GM21619 (cell line): ENCODE measurements at regions not wholly inside any gene's neighbourhood (a gene's known extent, or its start where the extent isn't known, plus 50 kb on each side); places are given as distances from the start of the nearest gene placed in this dataset.

Source experiments
- ATAC-seq: cut with Tn5 transposase; IDR thresholded peaks from one replicate; pipeline ENCODE4 v1.9.1; 2021; ENCODE audit not compliant: unreplicated experiment

- no peak for ATAC-seq
These were observed 827.7 kb downstream of the SORCS3 start for GRCh38 chr10:105468759-105469158.

GRCh38 chr10:105466521-105466920 is 825.4 kb downstream of the SORCS3 start:
- no peak for ATAC-seq

- ATAC-seq = no peak
These were observed 793.9 kb downstream of the SORCS3 start for GRCh38 chr10:105434970-105435369.

GRCh38 chr10:105413997-105414396 is 772.9 kb downstream of the SORCS3 start:
- ATAC-seq = no peak

GRCh38 chr10:105409370-105409769 is 768.3 kb downstream of the SORCS3 start:
- no peak for ATAC-seq

GRCh38 chr10:105406488-105406887 is 765.4 kb downstream of the SORCS3 start:
- ATAC-seq = no peak

- ATAC-seq = no peak
These were observed 757.1 kb downstream of the SORCS3 start for GRCh38 chr10:105398202-105398601.

- no peak for ATAC-seq
These were observed 750.7 kb downstream of the SORCS3 start for GRCh38 chr10:105391670-105392351.

GRCh38 chr10:105387971-105388370 is 746.9 kb downstream of the SORCS3 start:
- ATAC-seq = no peak

- no peak for ATAC-seq
These were observed 742.9 kb downstream of the SORCS3 start for GRCh38 chr10:105383978-105384377.

- no peak for ATAC-seq
These were observed 729.6 kb downstream of the SORCS3 start for GRCh38 chr10:105370692-105371091.

GRCh38 chr10:105359708-105360107 is 718.6 kb downstream of the SORCS3 start:
- no peak for ATAC-seq

- no peak for ATAC-seq
These were observed 717.8 kb downstream of the SORCS3 start for GRCh38 chr10:105358911-105359310.

- ATAC-seq = no peak
These were observed 715.5 kb downstream of the SORCS3 start for GRCh38 chr10:105356626-105357025.

GRCh38 chr10:105354010-105354409 is 712.9 kb downstream of the SORCS3 start:
- no peak for ATAC-seq

GRCh38 chr10:105352827-105353226 is 711.7 kb downstream of the SORCS3 start:
- ATAC-seq = no peak

GRCh38 chr10:105352281-105352680 is 711.2 kb downstream of the SORCS3 start:
- no peak for ATAC-seq

- ATAC-seq = no peak
These were observed 710.1 kb downstream of the SORCS3 start for GRCh38 chr10:105351187-105351586.

GRCh38 chr10:105347487-105347886 is 706.4 kb downstream of the SORCS3 start:
- ATAC-seq = no peak

GRCh38 chr10:105342606-105343005 is 701.5 kb downstream of the SORCS3 start:
- no peak for ATAC-seq

- ATAC-seq = no peak
These were observed 698.6 kb downstream of the SORCS3 start for GRCh38 chr10:105339669-105340068.

GRCh38 chr10:105328503-105329133 is 687.5 kb downstream of the SORCS3 start:
- no peak for ATAC-seq
